HUES6 (cell line): ENCODE measurements at regions not wholly inside any gene's neighbourhood (a gene's known extent, or its start where the extent isn't known, plus 50 kb on each side); places are given as distances from the start of the nearest gene placed in this dataset.

Experiments used
- H3K27ac ChIP-seq: 2 replicates; pipeline ENCODE4 v1.7.0; 2013; ENCODE audit warnings: low read depth, mild to moderate bottlenecking, low read length, inconsistent platforms
- H3K27me3 ChIP-seq: 2 replicates; pipeline ENCODE4 v1.6.1; 2013; ENCODE audit warnings: low read length; ENCODE audit not compliant: control insufficient read depth, insufficient read depth
- H3K36me3 ChIP-seq: 2 replicates; pipeline ENCODE4 v1.6.1; 2013; ENCODE audit warnings: low read length; ENCODE audit not compliant: control insufficient read depth, insufficient read depth
- H3K4me1 ChIP-seq: 2 replicates; pipeline ENCODE4 v1.6.1; 2013; ENCODE audit warnings: low read length; ENCODE audit not compliant: control insufficient read depth, insufficient read depth
- H3K4me3 ChIP-seq: 2 replicates; pipeline ENCODE4 v1.5.1; 2013; ENCODE audit warnings: low read depth, low read length
- H3K9ac ChIP-seq: one replicate; pipeline ENCODE4 v1.6.1; 2013; ENCODE audit warnings: mild to moderate bottlenecking, low read length
- H3K9me3 ChIP-seq: 2 replicates; pipeline ENCODE4 v1.6.1; 2013; ENCODE audit warnings: low read depth, low read length; ENCODE audit not compliant: control insufficient read depth, insufficient read depth

- H3K27me3 ChIP-seq = no peaks in the 10 kb centered on the region
Measured at GRCh38 chr1:232111611-232112010, 485.0 kb downstream of the DISC1 start.

GRCh38 chr1:232110281-232111090, 483.9 kb downstream of the DISC1 start:
- H3K9me3 ChIP-seq = no peaks in the 10 kb centered on the region
- H3K27me3 ChIP-seq = no peaks in the 10 kb centered on the region
- peaks cover 37% of the 10 kb centered on the region for H3K4me1 ChIP-seq
- H3K36me3 ChIP-seq = no peaks in the 10 kb centered on the region
- H3K27ac ChIP-seq = peak overlapping the region; percentile 52; the same call in 1 of the 2 replicates
- H3K4me3 ChIP-seq = peak overlapping the region; percentile 46
- H3K9ac ChIP-seq = peak overlapping the region; percentile 55

More at GRCh38 chr1:232111611-232112010, 485.0 kb downstream of the DISC1 start:
- Histone ChIP-seq H3K36me3 (no peaks in the 10 kb centered on the region), H3K27ac (peak overlapping the region; percentile 52; the same call in 1 of the 2 replicates), H3K4me3 (no peak overlapping the region; the same call in 1 of the 2 replicates), H3K4me1 (peaks cover 45% of the 10 kb centered on the region), H3K9me3 (no peaks in the 10 kb centered on the region), H3K9ac (no peak overlapping the region)

DNA sequence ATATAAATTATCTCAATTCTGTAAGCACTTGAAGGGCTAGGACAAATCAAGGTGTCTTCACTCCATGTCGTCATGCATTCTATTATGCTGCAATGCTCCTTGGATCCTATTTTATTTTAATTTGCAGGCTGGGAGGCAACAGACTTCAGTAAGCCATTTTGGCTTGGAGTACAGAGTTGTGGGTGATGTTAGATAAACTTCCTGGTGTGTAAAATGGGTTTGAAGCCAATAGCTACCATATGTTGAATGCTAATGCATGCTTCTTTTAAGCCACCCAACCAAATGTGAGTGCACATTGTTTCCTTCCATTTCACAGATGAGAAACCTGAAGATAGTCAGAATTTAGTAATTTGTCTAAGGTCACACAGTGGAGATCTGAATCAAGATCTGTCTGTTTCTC, 482.8 kb downstream of the DISC1 start:
- peaks cover 37% of the 10 kb centered on the region for H3K4me1 ChIP-seq
- no peaks in the 10 kb centered on the region for H3K36me3 ChIP-seq
- H3K27me3 ChIP-seq = no peaks in the 10 kb centered on the region
- no peak overlapping the region for H3K4me3 ChIP-seq
- no peaks in the 10 kb centered on the region for H3K9me3 ChIP-seq
- H3K9ac ChIP-seq = no peak overlapping the region
- H3K27ac ChIP-seq = no peak overlapping the region

- Histone ChIP-seq H3K27me3 (no peaks in the 10 kb centered on the region), H3K9ac (no peak overlapping the region), H3K27ac (no peak overlapping the region), H3K9me3 (no peaks in the 10 kb centered on the region), H3K36me3 (no peaks in the 10 kb centered on the region), H3K4me3 (no peak overlapping the region), H3K4me1 (peaks cover 37% of the 10 kb centered on the region)
Measured at GRCh38 chr1:232108598-232108997, 482.0 kb downstream of the DISC1 start.

DNA sequence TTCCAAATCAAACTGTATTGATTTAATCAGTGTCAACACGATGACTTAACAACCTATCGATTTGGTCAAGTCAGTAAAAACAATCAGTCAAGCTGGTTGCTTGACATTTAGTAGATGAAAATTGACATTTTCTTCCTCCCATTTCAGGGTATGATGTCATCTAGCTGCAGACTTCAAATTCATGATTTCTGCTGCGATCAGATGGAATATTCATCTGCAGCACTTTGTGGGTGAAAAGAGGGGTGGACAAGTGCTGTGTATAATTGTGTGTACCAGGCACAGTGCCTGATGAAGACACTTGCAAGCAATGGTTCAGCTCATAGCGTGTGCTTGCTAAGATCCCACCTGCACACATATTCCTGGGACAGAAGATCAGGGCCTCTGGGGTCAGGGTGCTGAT, 479.8 kb downstream of the DISC1 start:
- peaks cover under 1% of the 10 kb centered on the region; the same call in 1 of the 2 replicates for H3K9me3 ChIP-seq
- H3K27me3 ChIP-seq = no peaks in the 10 kb centered on the region
- H3K27ac ChIP-seq = no peak overlapping the region
- H3K4me1 ChIP-seq = peaks cover 30% of the 10 kb centered on the region
- H3K36me3 ChIP-seq = no peaks in the 10 kb centered on the region
- no peak overlapping the region for H3K9ac ChIP-seq
- H3K4me3 ChIP-seq = no peak overlapping the region

DNA sequence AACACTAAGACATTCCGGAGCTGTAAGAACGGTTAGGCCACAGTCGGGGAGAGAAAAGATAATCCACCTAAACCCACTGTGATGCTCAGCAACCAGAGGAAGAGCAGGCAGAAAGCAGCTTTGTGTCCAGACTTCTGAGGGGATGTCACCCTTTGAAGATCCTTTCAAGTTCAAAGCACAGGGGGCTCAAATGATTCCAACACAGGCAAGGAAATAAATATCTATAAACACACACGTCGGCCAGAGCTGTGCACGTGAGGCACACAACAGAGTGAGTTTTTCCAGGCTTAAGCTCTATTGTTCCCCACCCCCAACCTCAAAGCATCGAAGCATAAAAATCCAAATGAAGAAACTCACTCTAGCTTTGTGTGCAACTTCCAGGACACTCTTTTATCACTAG, 479.0 kb downstream of the DISC1 start:
- H3K9me3 ChIP-seq = peaks cover 6% of the 10 kb centered on the region; the same call in 1 of the 2 replicates
- no peak overlapping the region for H3K4me3 ChIP-seq
- H3K9ac ChIP-seq = no peak overlapping the region
- H3K36me3 ChIP-seq = no peaks in the 10 kb centered on the region
- H3K27ac ChIP-seq = no peak overlapping the region
- peaks cover 24% of the 10 kb centered on the region for H3K4me1 ChIP-seq
- H3K27me3 ChIP-seq = no peaks in the 10 kb centered on the region

- Histone ChIP-seq H3K36me3 (no peaks in the 10 kb centered on the region), H3K9me3 (peaks cover 26% of the 10 kb centered on the region), H3K27me3 (no peaks in the 10 kb centered on the region), H3K9ac (no peak overlapping the region), H3K4me3 (no peak overlapping the region), H3K27ac (no peak overlapping the region), H3K4me1 (no peaks in the 10 kb centered on the region)
Measured at GRCh38 chr1:232101231-232101630, 474.6 kb downstream of the DISC1 start.

GRCh38 chr1:232096751-232097150, 470.2 kb downstream of the DISC1 start:
- Histone ChIP-seq H3K9me3 (peaks cover 26% of the 10 kb centered on the region), H3K27ac (no peak overlapping the region), H3K4me1 (no peaks in the 10 kb centered on the region), H3K4me3 (no peak overlapping the region), H3K27me3 (no peaks in the 10 kb centered on the region), H3K9ac (no peak overlapping the region), H3K36me3 (no peaks in the 10 kb centered on the region)
